WERI-Rb-1 (cell line): ENCODE measurements at regions not wholly inside any gene's neighbourhood (a gene's known extent, or its start where the extent isn't known, plus 50 kb on each side); places are given as distances from the start of the nearest gene placed in this dataset.

Experiments
- DNase-seq: peaks from one replicate; pipeline ENCODE4 v3.0.0-alpha.2; 2020
- H3K27ac ChIP-seq: fragments of 250-450 bp; sonication (Bioruptor Pico); 2 replicates; pipeline ENCODE4 v1.5.1; 2020; ENCODE audit warnings: mild to moderate bottlenecking, moderate library complexity
- H3K27me3 ChIP-seq: fragments of 250-450 bp; sonication (Bioruptor Pico); 2 replicates; pipeline ENCODE4 v1.5.1; 2021; ENCODE audit warnings: mild to moderate bottlenecking, low read depth, moderate library complexity; ENCODE audit not compliant: insufficient read depth, severe bottlenecking
- H3K36me3 ChIP-seq: fragments of 250-450 bp; sonication (Bioruptor Pico); 2 replicates; pipeline ENCODE4 v1.5.1; 2020; ENCODE audit warnings: mild to moderate bottlenecking, moderate library complexity
- H3K4me3 ChIP-seq: 2 replicates; pipeline ENCODE4 v1.5.1; 2011; ENCODE audit warnings: low read depth, mild to moderate bottlenecking, control low read depth, low read length
- H3K9me3 ChIP-seq: fragments of 250-450 bp; sonication (Bioruptor Pico); 2 replicates; pipeline ENCODE4 v1.5.1; 2021; ENCODE audit warnings: mild to moderate bottlenecking, moderate library complexity; ENCODE audit not compliant: severe bottlenecking
- TF ChIP-seq, protein P1 (sequence below): IDR thresholded peaks from 2 replicates; pipeline ENCODE4 v1.5.1; 2011; ENCODE audit warnings: low read depth, mild to moderate bottlenecking, control low read depth, inconsistent platforms, low read length

DNA sequence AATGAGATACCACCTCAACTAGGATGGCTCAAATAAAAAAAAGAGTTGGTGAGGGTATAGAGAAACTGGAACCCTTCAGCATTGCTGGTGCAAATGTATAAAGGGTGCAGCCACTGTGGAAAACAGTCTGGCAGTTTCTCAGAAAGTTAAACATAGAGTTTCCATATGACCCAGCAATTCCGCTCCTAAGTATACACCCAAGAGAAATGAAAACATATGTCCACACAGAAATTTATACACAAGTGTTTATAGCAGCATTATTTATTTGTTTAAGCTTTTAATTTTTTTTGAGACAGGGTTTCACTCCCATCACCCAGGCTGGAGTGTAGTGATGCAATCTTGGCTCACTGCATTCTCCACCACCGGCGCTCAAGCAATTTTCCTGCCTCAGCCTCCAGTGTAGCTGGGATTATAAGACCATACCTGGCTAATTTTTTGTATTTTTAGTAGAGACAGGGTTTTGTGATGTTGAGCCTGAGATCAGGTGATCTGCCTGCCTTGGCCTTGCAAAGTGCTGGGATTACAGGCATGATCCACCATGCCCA lies 118.2 kb upstream of the KIF5B start:
- no peak overlapping the region for H3K4me3 ChIP-seq
- TF ChIP-seq, protein P1, sequence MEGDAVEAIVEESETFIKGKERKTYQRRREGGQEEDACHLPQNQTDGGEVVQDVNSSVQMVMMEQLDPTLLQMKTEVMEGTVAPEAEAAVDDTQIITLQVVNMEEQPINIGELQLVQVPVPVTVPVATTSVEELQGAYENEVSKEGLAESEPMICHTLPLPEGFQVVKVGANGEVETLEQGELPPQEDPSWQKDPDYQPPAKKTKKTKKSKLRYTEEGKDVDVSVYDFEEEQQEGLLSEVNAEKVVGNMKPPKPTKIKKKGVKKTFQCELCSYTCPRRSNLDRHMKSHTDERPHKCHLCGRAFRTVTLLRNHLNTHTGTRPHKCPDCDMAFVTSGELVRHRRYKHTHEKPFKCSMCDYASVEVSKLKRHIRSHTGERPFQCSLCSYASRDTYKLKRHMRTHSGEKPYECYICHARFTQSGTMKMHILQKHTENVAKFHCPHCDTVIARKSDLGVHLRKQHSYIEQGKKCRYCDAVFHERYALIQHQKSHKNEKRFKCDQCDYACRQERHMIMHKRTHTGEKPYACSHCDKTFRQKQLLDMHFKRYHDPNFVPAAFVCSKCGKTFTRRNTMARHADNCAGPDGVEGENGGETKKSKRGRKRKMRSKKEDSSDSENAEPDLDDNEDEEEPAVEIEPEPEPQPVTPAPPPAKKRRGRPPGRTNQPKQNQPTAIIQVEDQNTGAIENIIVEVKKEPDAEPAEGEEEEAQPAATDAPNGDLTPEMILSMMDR, result no peak
- H3K27me3 ChIP-seq, result no peaks in the 10 kb centered on the region
- H3K27ac ChIP-seq, result no peak overlapping the region
- no peaks in the 10 kb centered on the region for H3K9me3 ChIP-seq
- DNase-seq, result no peak
- H3K36me3 ChIP-seq, result no peaks in the 10 kb centered on the region

DNA sequence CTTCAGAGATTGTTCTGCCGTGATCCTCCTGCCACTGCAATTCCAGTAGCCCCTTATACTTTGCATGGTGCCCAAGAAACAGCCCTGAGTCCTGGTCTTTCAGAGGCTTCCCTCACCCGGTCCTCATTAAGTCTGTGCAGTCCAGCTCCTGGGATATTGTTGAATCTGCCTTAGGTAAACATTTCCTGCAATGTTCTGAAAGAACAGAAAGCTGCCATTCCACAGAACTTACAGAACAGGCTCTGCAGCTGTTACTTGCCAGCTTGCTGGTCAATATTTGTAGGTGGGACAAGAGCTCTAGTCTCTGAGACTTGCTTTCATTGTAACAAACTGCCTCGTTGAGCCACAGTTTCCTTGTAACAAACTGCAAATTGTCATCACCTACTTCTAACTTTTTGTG lies 115.0 kb upstream of the KIF5B start:
- Histone ChIP-seq H3K36me3 (no peaks in the 10 kb centered on the region), H3K27me3 (no peaks in the 10 kb centered on the region), H3K27ac (no peak overlapping the region), H3K9me3 (no peaks in the 10 kb centered on the region), H3K4me3 (no peak overlapping the region)
- TF ChIP-seq, protein P1, result no peak
- no peak for DNase-seq

DNA sequence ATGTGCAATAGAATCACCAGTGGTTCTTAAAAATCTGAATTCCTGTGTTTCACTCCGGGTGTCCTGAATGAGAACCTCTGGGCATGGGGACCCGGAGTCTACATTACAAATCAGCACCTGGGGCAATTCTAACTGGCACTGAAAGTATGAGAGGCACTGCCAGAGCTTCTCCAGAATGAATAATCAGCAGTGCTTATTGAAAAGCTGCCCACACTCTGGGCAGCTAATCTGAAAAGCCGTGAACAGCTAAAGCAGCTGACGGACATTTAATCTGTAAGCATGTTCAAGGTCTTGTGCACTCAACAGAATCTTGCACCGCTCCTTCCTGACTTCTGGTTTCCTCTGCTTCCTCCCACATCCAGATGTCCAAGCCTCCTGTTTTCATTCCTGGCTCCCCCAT lies 113.3 kb upstream of the KIF5B start:
- H3K27me3 ChIP-seq, result no peaks in the 10 kb centered on the region
- H3K9me3 ChIP-seq, result no peaks in the 10 kb centered on the region
- no peak overlapping the region for H3K27ac ChIP-seq
- DNase-seq, result peak; percentile 22
- no peaks in the 10 kb centered on the region for H3K36me3 ChIP-seq
- TF ChIP-seq, protein P1, result no peak
- no peak overlapping the region for H3K4me3 ChIP-seq

DNA sequence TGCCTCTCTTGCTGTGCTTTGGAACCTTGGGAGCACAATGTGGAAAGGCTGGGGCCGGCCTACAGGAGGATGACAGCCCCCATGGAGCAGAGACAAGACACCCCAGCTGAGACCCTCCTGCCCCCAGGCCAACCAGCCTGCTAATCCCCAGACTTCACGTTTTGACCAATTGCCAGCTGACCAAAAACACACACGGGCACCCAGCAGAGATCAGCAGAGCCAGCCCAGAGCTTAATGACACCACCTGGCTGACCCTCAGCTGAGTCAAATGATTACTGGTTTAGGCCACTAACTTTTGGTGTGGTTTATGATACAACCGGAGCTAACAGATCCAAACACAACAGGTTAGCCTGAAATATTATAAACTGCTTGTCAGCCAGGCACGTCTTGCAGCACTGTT lies 111.2 kb upstream of the KIF5B start:
- DNase-seq, result no peak
- TF ChIP-seq, protein P1, result no peak
- no peaks in the 10 kb centered on the region for H3K36me3 ChIP-seq
- H3K27ac ChIP-seq, result no peak overlapping the region
- H3K9me3 ChIP-seq, result no peaks in the 10 kb centered on the region
- no peak overlapping the region for H3K4me3 ChIP-seq
- no peaks in the 10 kb centered on the region for H3K27me3 ChIP-seq

DNA sequence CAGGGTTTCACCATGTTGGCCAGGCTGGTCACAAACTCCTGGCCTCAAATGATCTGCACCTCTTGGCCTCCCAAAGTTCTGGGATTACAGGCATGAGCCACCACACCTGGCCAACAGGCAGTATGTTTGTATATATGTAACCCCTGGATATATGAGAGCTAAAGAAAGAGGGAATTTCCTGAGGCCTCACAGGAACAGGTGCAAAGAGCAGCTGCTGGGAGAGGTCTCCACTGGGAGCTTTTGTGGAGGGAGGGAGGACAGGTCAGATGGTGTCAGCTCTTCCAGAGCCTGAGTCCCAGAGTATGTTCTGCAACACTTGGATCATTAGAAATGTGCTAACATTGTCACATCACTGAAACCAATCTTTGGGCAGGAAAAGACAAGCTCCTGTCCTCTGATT lies 110.1 kb upstream of the KIF5B start:
- no peak overlapping the region for H3K4me3 ChIP-seq
- TF ChIP-seq, protein P1, result no peak
- no peaks in the 10 kb centered on the region for H3K36me3 ChIP-seq
- DNase-seq, result no peak
- H3K9me3 ChIP-seq, result no peaks in the 10 kb centered on the region
- H3K27me3 ChIP-seq, result no peaks in the 10 kb centered on the region
- H3K27ac ChIP-seq, result no peak overlapping the region

DNA sequence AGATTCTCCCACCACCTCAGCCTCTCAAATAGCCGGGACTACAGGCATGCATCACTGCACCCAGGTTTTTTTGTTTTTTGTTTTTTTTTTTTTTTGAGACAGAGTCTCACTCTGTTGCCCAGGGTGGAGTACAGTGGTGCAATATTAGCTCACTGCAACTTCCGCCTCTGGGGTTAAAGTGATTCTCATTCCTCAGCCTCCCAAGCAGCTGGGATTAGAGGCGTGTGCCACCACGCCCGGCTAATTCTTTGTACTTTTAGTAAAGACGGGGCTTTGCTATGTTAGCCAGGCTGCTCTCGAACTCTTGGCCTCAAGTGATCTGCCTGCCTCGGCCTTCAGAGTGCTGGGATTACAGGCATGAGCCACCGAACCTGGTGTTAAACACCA lies 107.5 kb upstream of the KIF5B start:
- H3K27me3 ChIP-seq, result no peaks in the 10 kb centered on the region
- TF ChIP-seq, protein P1, result no peak
- no peak overlapping the region for H3K4me3 ChIP-seq
- DNase-seq, result no peak
- H3K27ac ChIP-seq, result no peak overlapping the region
- no peaks in the 10 kb centered on the region for H3K9me3 ChIP-seq
- no peaks in the 10 kb centered on the region for H3K36me3 ChIP-seq
